Endothelial cell of umbilical vein (primary cell): ENCODE measurements at regions not wholly inside any gene's neighbourhood (a gene's known extent, or its start where the extent isn't known, plus 50 kb on each side); places are given as distances from the start of the nearest gene placed in this dataset.

ENCODE experiments used
- BruUV-seq: library from RNA; stranded (reverse); fragments of 400-500 nt; replicated peaks from 2 replicates; lab custom pipeline; 2021; lab: Mats Ljungman, UMichigan
- CTCF ChIA-PET: fragments of 300-600, 350-600 bp; sonication (Branson Sonifier 250); formaldehyde crosslinking; loops from one replicate; lab custom pipeline; 2021; ENCODE audit warnings: antibody characterized with exemption, inconsistent platforms; lab: Charles Lee
- POLR2A ChIA-PET: fragments of 300-600, 350-600 bp; sonication (Branson Sonifier 250); formaldehyde crosslinking; loops from one replicate; lab custom pipeline; 2021; ENCODE audit warnings: antibody characterized with exemption, inconsistent platforms; lab: Charles Lee
- DNase-seq: peaks from one replicate; pipeline ENCODE4 v3.0.0-alpha.2; 2011; ENCODE audit warnings: low read depth, low spot score
- FAIRE-seq: peaks from 2 replicates; lab custom pipeline; 2011; peaks lifted over from hg19 to GRCh38; lab: Jason Lieb, UNC
- H2AFZ ChIP-seq: 2 replicates; pipeline ENCODE4 v1.6.0; 2012; ENCODE audit warnings: low read depth, low read length, control low read depth, inconsistent platforms
- H3K27ac ChIP-seq: 2 replicates; pipeline ENCODE4 v1.5.1; 2011; ENCODE audit warnings: low read depth, mild to moderate bottlenecking, control low read depth, low read length, moderate library complexity; ENCODE audit not compliant: insufficient read depth
- H3K27me3 ChIP-seq, 2 experiments: 2 replicates each; pipeline versions ENCODE4 v1.6.0 to v1.6.1; 2011; ENCODE audit warnings: low read length in 2 of 2, mixed read lengths in 1 of 2; ENCODE audit not compliant: control insufficient read depth in 2 of 2, insufficient read depth in 2 of 2
- H3K36me3 ChIP-seq, 2 experiments: 2 replicates in 1 of 2; 3 replicates in 1 of 2; pipeline ENCODE4 v1.5.1; 2011; ENCODE audit warnings: low read length in 2 of 2, mild to moderate bottlenecking in 1 of 2, moderate library complexity in 1 of 2; ENCODE audit not compliant: control insufficient read depth in 2 of 2, insufficient read depth in 2 of 2; ENCODE audit errors: extremely low read depth in 1 of 2
- H3K4me1 ChIP-seq: 3 replicates; pipeline ENCODE4 v1.5.1; 2011; ENCODE audit warnings: mild to moderate bottlenecking, low read length; ENCODE audit not compliant: control insufficient read depth, insufficient read depth; ENCODE audit errors: extremely low read depth
- H3K4me2 ChIP-seq: 2 replicates; pipeline ENCODE4 v1.6.1; 2011; ENCODE audit warnings: low read length, control low read depth, mixed read lengths; ENCODE audit not compliant: insufficient read depth
- H3K4me3 ChIP-seq, 3 experiments: fragments of 200-600 bp in 1 of 3; sonication (generic), shearing (Covaris generic) in 1 of 3; replicated peaks in 1 of 3; 2 replicates each; pipeline ENCODE4 v1.5.1; 2011 to 2016; ENCODE audit warnings: control low read depth in 3 of 3, low read length in 3 of 3, mild to moderate bottlenecking in 2 of 3, inconsistent platforms in 1 of 3, low read depth in 1 of 3, moderate library complexity in 1 of 3; ENCODE audit not compliant: insufficient read depth in 1 of 3
- H3K79me2 ChIP-seq: 2 replicates; pipeline ENCODE4 v1.6.0; 2012; ENCODE audit warnings: low read length, inconsistent platforms; ENCODE audit not compliant: control insufficient read depth, insufficient read depth
- H3K9ac ChIP-seq: replicated peaks from 2 replicates; pipeline ENCODE3; 2011; ENCODE audit warnings: low read length, control low read depth; ENCODE audit not compliant: insufficient read depth; ENCODE audit errors: extremely low read depth
- H3K9me1 ChIP-seq: replicated peaks from 3 replicates; pipeline ENCODE4 v1.6.0; 2011; ENCODE audit warnings: mild to moderate bottlenecking, low read length; ENCODE audit not compliant: control insufficient read depth, insufficient read depth; ENCODE audit errors: extremely low read depth
- H3K9me3 ChIP-seq: replicated peaks from 2 replicates; pipeline ENCODE4 v1.5.1; 2012; ENCODE audit warnings: low read length, inconsistent platforms; ENCODE audit not compliant: control insufficient read depth, insufficient read depth
- H4K20me1 ChIP-seq: replicated peaks from 2 replicates; pipeline ENCODE3; 2011; ENCODE audit warnings: mild to moderate bottlenecking, low read length; ENCODE audit not compliant: control insufficient read depth, insufficient read depth; ENCODE audit errors: extremely low read depth
- CTCF ChIP-seq, 2 donors: IDR thresholded peaks; 1 replicate in 1 of 2; 2 replicates in 1 of 2; pipeline ENCODE4 v1.5.1; 2011; ENCODE audit warnings: low read length in 2 of 2, mild to moderate bottlenecking in 2 of 2, moderate library complexity in 2 of 2, control low read depth in 1 of 2, inconsistent platforms in 1 of 2, low read depth in 1 of 2; ENCODE audit not compliant: insufficient read depth in 1 of 2; ENCODE audit errors: extremely low read depth in 1 of 2
- EZH2 ChIP-seq: IDR thresholded peaks from 2 replicates; pipeline ENCODE4 v1.6.1; 2012; ENCODE audit warnings: borderline replicate concordance, low read depth, mild to moderate bottlenecking, moderate library complexity, low read length, inconsistent platforms; ENCODE audit not compliant: severe bottlenecking
- FOS ChIP-seq: IDR thresholded peaks from 2 replicates; pipeline ENCODE4 v1.6.1; 2011; ENCODE audit warnings: mild to moderate bottlenecking, low read length, moderate library complexity, borderline replicate concordance; ENCODE audit not compliant: insufficient read depth
- GATA2 ChIP-seq: IDR thresholded peaks from 2 replicates; pipeline ENCODE4 v1.7.0; 2011; ENCODE audit warnings: low read depth, mild to moderate bottlenecking, moderate library complexity, mixed read lengths, low read length; ENCODE audit not compliant: insufficient read length, insufficient read depth
- JUN ChIP-seq: IDR thresholded peaks from 2 replicates; pipeline ENCODE4 v1.6.1; 2011; ENCODE audit warnings: borderline replicate concordance, low read depth; ENCODE audit not compliant: insufficient read length, insufficient read depth
- MAX ChIP-seq: IDR thresholded peaks from 2 replicates; pipeline ENCODE4 v1.6.1; 2011; ENCODE audit not compliant: insufficient read depth, insufficient read length
- MYC ChIP-seq: IDR thresholded peaks from one replicate; pipeline ENCODE4 v1.6.1; 2011; ENCODE audit warnings: mild to moderate bottlenecking, low read depth, low read length
- POLR2A ChIP-seq: IDR thresholded peaks from 2 replicates; pipeline ENCODE4 v1.6.1; 2012; ENCODE audit warnings: low read depth, mild to moderate bottlenecking, control low read depth, low read length
- POLR2AphosphoS5 ChIP-seq: IDR thresholded peaks from 2 replicates; pipeline ENCODE4 v1.6.1; 2012; ENCODE audit warnings: low read depth, mild to moderate bottlenecking, control low read depth, low read length, moderate library complexity; ENCODE audit not compliant: insufficient read depth
- dilution Hi-C: fragments of 300-500 bp; cut with MboI; formaldehyde crosslinking; loops from one replicate; pipeline ENCODE4 v1.15.0; 2019; ENCODE audit warnings: low sequenced_read_pairs; ENCODE audit not compliant: extremely low pct_ligation_motif_present
- intact Hi-C: fragments of 100-400 bp; cut with micrococcal nuclease; formaldehyde crosslinking; loops from one replicate; pipeline ENCODE4 v1.10.0; 2022

- Histone ChIP-seq H3K4me1 (no peaks in the 10 kb centered on the region), H3K9me1 (no peaks in the 10 kb centered on the region), H3K36me3 (no peaks in the 10 kb centered on the region), H3K4me2 (no peak overlapping the region), H3K9ac (no peak overlapping the region), H4K20me1 (no peaks in the 10 kb centered on the region), H3K9me3 (no peaks in the 10 kb centered on the region), H3K4me3 (no peak overlapping the region), H2AFZ (no peak overlapping the region), H3K27ac (no peak overlapping the region), H3K27me3 (peaks cover 48 to 70% of the 10 kb centered on the region in 2 experiments), H3K79me2 (no peaks in the 10 kb centered on the region)
- intact Hi-C loops (loop anchor here (10.0 kb wide), 1 partner anchor 526 kb away; no protein-coding TSS in a partner anchor), dilution Hi-C loops (no loop called here)
- no peak for TF ChIP-seq EZH2
- TF ChIP-seq POLR2A: no peak
- no peak for TF ChIP-seq MYC
- TF ChIP-seq POLR2AphosphoS5: no peak
- no peak for TF ChIP-seq JUN
- TF ChIP-seq GATA2: no peak
- no peak for TF ChIP-seq CTCF (IDR thresholded peaks at IDR 0.05; ENCODE audit: extremely low read depth in 1 of 2, insufficient read depth in 1 of 2, low read depth in 1 of 2, low read length in 2 of 2)
- TF ChIP-seq FOS: no peak
- no peak for TF ChIP-seq MAX
- FAIRE-seq (no peak), DNase-seq (no peak)
- ChIA-PET CTCF (no interaction called here), POLR2A (no interaction called here)
- no TSS peak for BruUV-seq
These were observed 415.7 kb upstream of the ESRRG start for GRCh38 chr1:217138799-217139466.
